ENCODE measurements at regions not wholly inside any gene's neighbourhood (a gene's known extent, or its start where the extent isn't known, plus 50 kb on each side); places are given as distances from the start of the nearest gene placed in this dataset.

- no peaks in the 10 kb centered on the region for H3K79me1 ChIP-seq (replicated peaks; ENCODE audit: low read length, poor library complexity, severe bottlenecking)
- no peak overlapping the region for H3K14ac ChIP-seq (ENCODE audit: low read length in 2 of 2)
- H3K9ac ChIP-seq (ENCODE audit: low read length): no peak overlapping the region
- H2AFZ ChIP-seq (ENCODE audit: low read depth, low read length): no peak overlapping the region
- no peak overlapping the region for H3K4ac ChIP-seq (ENCODE audit: low read depth in 1 of 2, low read length in 2 of 2)
- no peak for DNase-seq
- no peak overlapping the region for H3K27ac ChIP-seq (ENCODE audit: low read length, poor library complexity, severe bottlenecking)
- peaks cover 5% of the 10 kb centered on the region for H3K4me1 ChIP-seq (ENCODE audit: control insufficient read depth, insufficient read depth, low read depth, low read length)
- no peak overlapping the region for H3K4me3 ChIP-seq (ENCODE audit: insufficient read depth in 1 of 2, low read depth in 1 of 2, low read length in 2 of 2)
- peaks cover 0 to 16% of the 10 kb centered on the region in 2 experiments for H3K27me3 ChIP-seq (ENCODE audit: control insufficient read depth in 1 of 2, insufficient read depth in 1 of 2, low read length in 2 of 2)
- no peak overlapping the region for H2BK15ac ChIP-seq (ENCODE audit: low read depth, poor library complexity, severe bottlenecking)
- H2BK120ac ChIP-seq (ENCODE audit: low read depth, low read length): no peak overlapping the region
- no peak overlapping the region for H4K91ac ChIP-seq (ENCODE audit: low read length)
- no peak overlapping the region for H4K8ac ChIP-seq (ENCODE audit: low read length)
- H3K18ac ChIP-seq (ENCODE audit: low read depth in 1 of 2, low read length in 2 of 2): no peak overlapping the region
- no peak overlapping the region for H3K4me2 ChIP-seq (ENCODE audit: low read length, poor library complexity, severe bottlenecking)
- H3K9me3 ChIP-seq (ENCODE audit: control insufficient read depth, low read length): no peaks in the 10 kb centered on the region
- H3K36me3 ChIP-seq (ENCODE audit: control insufficient read depth in 1 of 2, insufficient read depth in 2 of 2, low read depth in 1 of 2, low read length in 2 of 2): no peaks in the 10 kb centered on the region
- no peak overlapping the region for H2BK5ac ChIP-seq (ENCODE audit: low read depth, low read length, poor library complexity, severe bottlenecking)
- no peak overlapping the region for H3K23ac ChIP-seq (ENCODE audit: low read length in 2 of 2)
- H2BK12ac ChIP-seq (ENCODE audit: low read length in 2 of 2): no peak overlapping the region
- H2AK5ac ChIP-seq (ENCODE audit: low read length, severe bottlenecking): no peak overlapping the region
Observed at GRCh38 chrX:39988496-39988895, 109.3 kb downstream of the BCOR start.

- no peaks in the 10 kb centered on the region for H3K36me3 ChIP-seq (ENCODE audit: control insufficient read depth in 1 of 2, insufficient read depth in 2 of 2, low read depth in 1 of 2, low read length in 2 of 2)
- H2BK5ac ChIP-seq (ENCODE audit: low read depth, low read length, poor library complexity, severe bottlenecking): no peak overlapping the region
- DNase-seq: no peak
- H3K9me3 ChIP-seq (ENCODE audit: control insufficient read depth, low read length): no peaks in the 10 kb centered on the region
- no peak overlapping the region for H3K14ac ChIP-seq (ENCODE audit: low read length in 2 of 2)
- H3K9ac ChIP-seq (ENCODE audit: low read length): no peak overlapping the region
- H3K4me1 ChIP-seq (ENCODE audit: control insufficient read depth, insufficient read depth, low read depth, low read length): no peaks in the 10 kb centered on the region
- H4K8ac ChIP-seq (ENCODE audit: low read length): no peak overlapping the region
- no peak overlapping the region for H2AFZ ChIP-seq (ENCODE audit: low read depth, low read length)
- no peak overlapping the region for H3K23ac ChIP-seq (ENCODE audit: low read length in 2 of 2)
- H2AK5ac ChIP-seq (ENCODE audit: low read length, severe bottlenecking): no peak overlapping the region
- no peak overlapping the region for H3K4ac ChIP-seq (ENCODE audit: low read depth in 1 of 2, low read length in 2 of 2)
- H3K27ac ChIP-seq (ENCODE audit: low read length, poor library complexity, severe bottlenecking): no peak overlapping the region
- H3K18ac ChIP-seq (ENCODE audit: low read depth in 1 of 2, low read length in 2 of 2): no peak overlapping the region
- H3K79me1 ChIP-seq (replicated peaks; ENCODE audit: low read length, poor library complexity, severe bottlenecking): no peaks in the 10 kb centered on the region
- no peak overlapping the region for H4K91ac ChIP-seq (ENCODE audit: low read length)
- 48% methylated on average over 2 of the region's 2 CpGs for WGBS
- H2BK15ac ChIP-seq (ENCODE audit: low read depth, poor library complexity, severe bottlenecking): no peak overlapping the region
- no peak overlapping the region for H2BK12ac ChIP-seq (ENCODE audit: low read length in 2 of 2)
- no peak overlapping the region for H3K4me3 ChIP-seq (ENCODE audit: insufficient read depth in 1 of 2, low read depth in 1 of 2, low read length in 2 of 2)
- H2BK120ac ChIP-seq (ENCODE audit: low read depth, low read length): no peak overlapping the region
- H3K27me3 ChIP-seq (ENCODE audit: control insufficient read depth in 1 of 2, insufficient read depth in 1 of 2, low read length in 2 of 2): peaks cover 0 to 19% of the 10 kb centered on the region in 2 experiments
- no peak overlapping the region for H3K4me2 ChIP-seq (ENCODE audit: low read length, poor library complexity, severe bottlenecking)
Observed at GRCh38 chrX:39990388-39990787, 107.4 kb downstream of the BCOR start.

GRCh38 chrX:39992300-39992699, 105.5 kb downstream of the BCOR start:
- H3K9me3 ChIP-seq (ENCODE audit: control insufficient read depth, low read length): no peaks in the 10 kb centered on the region
- no peak overlapping the region for H4K91ac ChIP-seq (ENCODE audit: low read length)
- no peak overlapping the region for H4K8ac ChIP-seq (ENCODE audit: low read length)

GRCh38 chrX:39995457-39995856, 102.3 kb downstream of the BCOR start:
- Histone ChIP-seq H2BK12ac (ENCODE audit: low read length in 2 of 2) (no peak overlapping the region), H4K91ac (ENCODE audit: low read length) (no peak overlapping the region), H3K9me3 (ENCODE audit: control insufficient read depth, low read length) (no peaks in the 10 kb centered on the region), H3K9ac (ENCODE audit: low read length) (no peak overlapping the region), H3K4me3 (ENCODE audit: insufficient read depth in 1 of 2, low read depth in 1 of 2, low read length in 2 of 2) (no peak overlapping the region), H3K18ac (ENCODE audit: low read depth in 1 of 2, low read length in 2 of 2) (no peak overlapping the region), H3K23ac (ENCODE audit: low read length in 2 of 2) (no peak overlapping the region), H3K4me1 (ENCODE audit: control insufficient read depth, insufficient read depth, low read depth, low read length) (no peaks in the 10 kb centered on the region), H2BK120ac (ENCODE audit: low read depth, low read length) (no peak overlapping the region), H3K14ac (ENCODE audit: low read length in 2 of 2) (no peak overlapping the region), H3K4me2 (ENCODE audit: low read length, poor library complexity, severe bottlenecking) (no peak overlapping the region), H2AK5ac (ENCODE audit: low read length, severe bottlenecking) (no peak overlapping the region), H3K27me3 (ENCODE audit: control insufficient read depth in 1 of 2, insufficient read depth in 1 of 2, low read length in 2 of 2) (peaks cover 0 to 26% of the 10 kb centered on the region in 2 experiments), H3K36me3 (ENCODE audit: control insufficient read depth in 1 of 2, insufficient read depth in 2 of 2, low read depth in 1 of 2, low read length in 2 of 2) (no peaks in the 10 kb centered on the region), H2BK15ac (ENCODE audit: low read depth, poor library complexity, severe bottlenecking) (no peak overlapping the region), H4K8ac (ENCODE audit: low read length) (no peak overlapping the region), H2BK5ac (ENCODE audit: low read depth, low read length, poor library complexity, severe bottlenecking) (no peak overlapping the region), H3K27ac (ENCODE audit: low read length, poor library complexity, severe bottlenecking) (no peak overlapping the region), H2AFZ (ENCODE audit: low read depth, low read length) (no peak overlapping the region), H3K4ac (ENCODE audit: low read depth in 1 of 2, low read length in 2 of 2) (no peak overlapping the region), H3K79me1 (replicated peaks; ENCODE audit: low read length, poor library complexity, severe bottlenecking) (no peaks in the 10 kb centered on the region)
- DNase-seq: no peak
- WGBS: 96% methylated on average over 8 of the region's 9 CpGs

More at GRCh38 chrX:39992300-39992699, 105.5 kb downstream of the BCOR start:
- H2BK5ac ChIP-seq (ENCODE audit: low read depth, low read length, poor library complexity, severe bottlenecking): no peak overlapping the region
- no peaks in the 10 kb centered on the region for H3K36me3 ChIP-seq (ENCODE audit: control insufficient read depth in 1 of 2, insufficient read depth in 2 of 2, low read depth in 1 of 2, low read length in 2 of 2)
- H3K27me3 ChIP-seq (ENCODE audit: control insufficient read depth in 1 of 2, insufficient read depth in 1 of 2, low read length in 2 of 2): peaks cover 0 to 28% of the 10 kb centered on the region in 2 experiments
- H3K4me3 ChIP-seq (ENCODE audit: insufficient read depth in 1 of 2, low read depth in 1 of 2, low read length in 2 of 2): no peak overlapping the region
- 100% methylated on average over 4 of the region's 7 CpGs for WGBS
- H3K18ac ChIP-seq (ENCODE audit: low read depth in 1 of 2, low read length in 2 of 2): no peak overlapping the region
- H3K23ac ChIP-seq (ENCODE audit: low read length in 2 of 2): no peak overlapping the region
- H3K9ac ChIP-seq (ENCODE audit: low read length): no peak overlapping the region
- H2BK15ac ChIP-seq (ENCODE audit: low read depth, poor library complexity, severe bottlenecking): no peak overlapping the region
- no peak overlapping the region for H3K27ac ChIP-seq (ENCODE audit: low read length, poor library complexity, severe bottlenecking)
- no peak overlapping the region for H2AK5ac ChIP-seq (ENCODE audit: low read length, severe bottlenecking)
- no peak overlapping the region for H3K4me2 ChIP-seq (ENCODE audit: low read length, poor library complexity, severe bottlenecking)
- H3K79me1 ChIP-seq (replicated peaks; ENCODE audit: low read length, poor library complexity, severe bottlenecking): no peaks in the 10 kb centered on the region
- no peak overlapping the region for H3K14ac ChIP-seq (ENCODE audit: low read length in 2 of 2)
- H2AFZ ChIP-seq (ENCODE audit: low read depth, low read length): no peak overlapping the region
- H3K4ac ChIP-seq (ENCODE audit: low read depth in 1 of 2, low read length in 2 of 2): no peak overlapping the region
- no peak for DNase-seq
- H2BK12ac ChIP-seq (ENCODE audit: low read length in 2 of 2): no peak overlapping the region
- no peaks in the 10 kb centered on the region for H3K4me1 ChIP-seq (ENCODE audit: control insufficient read depth, insufficient read depth, low read depth, low read length)
- no peak overlapping the region for H2BK120ac ChIP-seq (ENCODE audit: low read depth, low read length)
